GM12873 (cell line): ENCODE measurements at regions not wholly inside any gene's neighbourhood (a gene's known extent, or its start where the extent isn't known, plus 50 kb on each side); places are given as distances from the start of the nearest gene placed in this dataset.

Source experiments
- CTCF ChIP-seq: IDR thresholded peaks from 2 replicates; pipeline ENCODE4 v1.5.1; 2012; ENCODE audit warnings: low read depth, mild to moderate bottlenecking, moderate library complexity, low read length, control low read depth; ENCODE audit not compliant: insufficient read depth; ENCODE audit errors: missing control alignments

- no peak for TF ChIP-seq CTCF
These were observed 846.2 kb upstream of the API5 start for GRCh38 chr11:42465623-42466022.

DNA sequence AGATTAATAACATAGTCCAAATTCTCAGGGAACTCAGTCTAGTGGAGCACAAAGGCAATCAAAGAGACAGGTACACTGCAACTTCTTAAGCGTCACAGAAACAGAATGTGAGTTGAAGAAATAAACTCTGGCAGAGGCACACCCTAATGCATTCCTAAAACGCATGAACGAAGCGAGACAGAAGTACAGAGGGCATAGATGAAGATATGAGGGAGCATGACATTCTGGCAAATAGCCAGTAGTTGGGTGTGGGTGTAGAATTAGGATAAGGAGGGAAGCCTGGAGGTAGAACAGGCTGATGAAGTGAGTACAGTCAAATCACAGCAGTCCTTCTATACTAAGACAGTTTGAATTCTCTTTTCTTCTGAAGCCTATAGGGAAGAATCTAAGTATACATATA is 838.7 kb upstream of the API5 start:
- TF ChIP-seq CTCF, result no peak

GRCh38 chr11:42482822-42483221 is 829.0 kb upstream of the API5 start:
- TF ChIP-seq CTCF, result no peak

GRCh38 chr11:42490506-42490905 is 821.3 kb upstream of the API5 start:
- no peak for TF ChIP-seq CTCF

DNA sequence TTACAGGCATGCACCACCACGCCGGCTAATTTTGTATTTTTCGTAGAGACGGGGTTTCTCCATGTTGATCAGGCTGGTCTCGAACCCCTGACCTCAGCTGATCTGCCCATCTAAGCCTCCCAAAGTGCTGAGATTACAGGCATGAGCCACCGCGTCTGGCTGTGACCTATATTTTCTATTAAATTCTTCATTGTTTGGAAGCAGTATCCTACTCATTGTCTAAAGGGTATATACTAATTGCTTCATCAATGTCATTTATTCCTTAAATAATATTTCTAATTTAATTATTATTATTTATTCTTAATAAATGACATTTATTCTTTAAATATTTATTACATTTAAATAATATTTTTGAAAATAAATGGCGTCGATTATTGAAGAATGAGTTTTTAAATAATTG is 817.3 kb upstream of the API5 start:
- TF ChIP-seq CTCF, result no peak

DNA sequence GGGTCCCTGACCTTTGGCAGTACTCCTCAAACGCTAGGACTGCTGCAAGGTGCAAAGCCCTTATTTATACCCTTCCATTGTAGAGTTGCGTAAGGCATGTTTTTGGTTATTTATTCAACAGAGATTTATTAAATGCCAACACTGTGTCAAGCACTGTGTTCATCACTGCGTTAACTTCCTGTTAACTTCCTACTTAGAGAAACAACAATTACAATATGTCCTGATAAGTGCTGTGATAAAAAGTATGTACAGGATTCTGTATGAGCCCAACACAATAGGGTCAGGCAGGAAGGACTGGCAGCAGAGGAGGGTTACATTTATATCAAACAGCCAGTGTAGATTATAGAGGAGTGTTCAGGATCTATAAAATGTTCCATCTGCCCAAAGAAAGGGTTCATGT is 812.8 kb upstream of the API5 start:
- TF ChIP-seq CTCF, result no peak

- no peak for TF ChIP-seq CTCF
These were observed 809.6 kb upstream of the API5 start for GRCh38 chr11:42502151-42502550.

DNA sequence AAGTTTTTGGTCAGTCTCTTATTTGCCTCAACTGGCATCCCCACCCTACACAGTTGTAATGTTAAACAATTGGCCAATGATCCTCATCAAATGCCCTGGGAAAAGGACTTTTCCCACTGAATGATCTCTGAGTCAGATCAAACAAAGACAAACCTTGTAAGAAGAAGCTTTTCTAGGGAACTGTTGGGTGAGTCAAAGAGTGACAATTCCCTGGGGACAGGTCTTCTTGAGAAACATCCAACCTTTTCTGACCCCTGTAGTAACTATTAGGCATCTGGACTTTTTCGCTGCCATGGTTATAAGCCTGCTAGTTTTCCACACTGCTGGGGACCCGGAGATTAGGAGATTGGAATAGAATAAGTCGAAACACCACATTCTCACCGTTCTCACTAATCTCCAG is 789.8 kb upstream of the API5 start:
- TF ChIP-seq CTCF, result no peak
